Neural cell (in vitro differentiated cells): ENCODE measurements at regions not wholly inside any gene's neighbourhood (a gene's known extent, or its start where the extent isn't known, plus 50 kb on each side); places are given as distances from the start of the nearest gene placed in this dataset.

Source experiments
- H2AFZ ChIP-seq: fragments of 200-600, 300-800 bp; sonication (generic), shearing (Covaris generic); 2 replicates; pipeline ENCODE4 v1.6.0; 2014; ENCODE audit warnings: low read depth, mild to moderate bottlenecking, antibody characterized with exemption, low read length, moderate library complexity
- H3F3A ChIP-seq: fragments of 200-600 bp; shearing (Covaris generic); 2 replicates; pipeline ENCODE4 v1.6.1; 2016; ENCODE audit warnings: mild to moderate bottlenecking, moderate library complexity, mixed read lengths, antibody characterized with exemption, low read length; ENCODE audit not compliant: insufficient read depth, poor library complexity, severe bottlenecking
- H3K27ac ChIP-seq: fragments of 200-600, 300-800 bp; sonication (generic), shearing (Covaris generic); 2 replicates; pipeline ENCODE4 v1.5.1; 2014; ENCODE audit warnings: mild to moderate bottlenecking, low read length, moderate library complexity
- H3K27me3 ChIP-seq: fragments of 300-800, 200-600 bp; sonication (generic), shearing (Covaris generic); 2 replicates; pipeline ENCODE4 v1.6.0; 2014; ENCODE audit warnings: mild to moderate bottlenecking, low read depth, low read length, moderate library complexity; ENCODE audit not compliant: insufficient read depth
- H3K36me3 ChIP-seq: fragments of 300-800, 200-600 bp; sonication (generic), shearing (Covaris generic); 2 replicates; pipeline ENCODE4 v1.5.1; 2014; ENCODE audit warnings: mild to moderate bottlenecking, antibody characterized with exemption, low read length, moderate library complexity; ENCODE audit not compliant: insufficient read depth
- H3K4me2 ChIP-seq: fragments of 300-800, 200-600 bp; sonication (generic), shearing (Covaris generic); 2 replicates; pipeline ENCODE4 v1.6.0; 2014; ENCODE audit warnings: mild to moderate bottlenecking, low read length
- H3K4me3 ChIP-seq: fragments of 300-800, 200-600 bp; sonication (generic), shearing (Covaris generic); 2 replicates; pipeline ENCODE4 v1.5.1; 2014; ENCODE audit warnings: mild to moderate bottlenecking, low read length, moderate library complexity
- H3K79me2 ChIP-seq: fragments of 200-600 bp; shearing (Covaris generic); replicated peaks from 2 replicates; pipeline ENCODE4 v1.6.0; 2014; ENCODE audit warnings: mild to moderate bottlenecking, low read length, moderate library complexity; ENCODE audit not compliant: insufficient read depth
- H3K9ac ChIP-seq: fragments of 300-800, 200-600 bp; sonication (generic), shearing (Covaris generic); 2 replicates; pipeline ENCODE4 v1.6.1; 2016; ENCODE audit warnings: mild to moderate bottlenecking, low read length, mixed read lengths
- H3K9me2 ChIP-seq: fragments of 200-600 bp; shearing (Covaris generic); 2 replicates; pipeline ENCODE4 v1.6.1; 2016; ENCODE audit warnings: mild to moderate bottlenecking, low read length, mixed read lengths; ENCODE audit not compliant: insufficient read depth
- H3K9me3 ChIP-seq: fragments of 200-600, 300-800 bp; sonication (generic), shearing (Covaris generic); 2 replicates; pipeline ENCODE4 v1.6.1; 2016; ENCODE audit warnings: mild to moderate bottlenecking, mixed run types, low read length, moderate library complexity, mixed read lengths
- H4K20me1 ChIP-seq: fragments of 200-600 bp; shearing (Covaris generic); 2 replicates; pipeline ENCODE4 v1.6.1; 2016; ENCODE audit warnings: mild to moderate bottlenecking, mixed run types; ENCODE audit not compliant: insufficient read depth
- EP300 ChIP-seq: fragments of 450-650 bp; conservative IDR thresholded peaks from 2 replicates; pipeline ENCODE4 v1.6.1; 2014; ENCODE audit warnings: antibody characterized with exemption, mild to moderate bottlenecking, moderate library complexity; ENCODE audit not compliant: poor library complexity, severe bottlenecking
- EZH2 ChIP-seq: fragments of 200-600, 300-800 bp; shearing (Covaris generic), sonication (generic); IDR thresholded peaks from 2 replicates; pipeline ENCODE4 v1.6.1; 2014; ENCODE audit warnings: antibody characterized with exemption, low read length, borderline replicate concordance, mild to moderate bottlenecking; ENCODE audit not compliant: insufficient read depth, poor library complexity, severe bottlenecking
- MXI1 ChIP-seq: fragments of 450-650 bp; conservative IDR thresholded peaks from 2 replicates; pipeline ENCODE4 v1.6.1; 2014; ENCODE audit warnings: antibody characterized with exemption, mild to moderate bottlenecking; ENCODE audit not compliant: poor library complexity, severe bottlenecking
- POLR2AphosphoS5 ChIP-seq: IDR thresholded peaks from 2 replicates; pipeline ENCODE4 v1.6.1; 2012
- SMC3 ChIP-seq: fragments of 450-650 bp; conservative IDR thresholded peaks from 2 replicates; pipeline ENCODE4 v1.6.1; 2014; ENCODE audit warnings: antibody characterized with exemption, mild to moderate bottlenecking, moderate library complexity; ENCODE audit not compliant: poor library complexity
- TAF1 ChIP-seq: IDR thresholded peaks from 2 replicates; pipeline ENCODE4 v1.6.1; 2012; ENCODE audit warnings: low read depth
- TF ChIP-seq, protein P1 (sequence below): IDR thresholded peaks from 2 replicates; pipeline ENCODE4 v1.6.1; 2012; ENCODE audit warnings: borderline replicate concordance
- TF ChIP-seq, protein P2 (sequence below): fragments of 450-650 bp; IDR thresholded peaks from 2 replicates; pipeline ENCODE4 v1.5.1; 2014; ENCODE audit warnings: antibody characterized with exemption, mild to moderate bottlenecking, moderate library complexity; ENCODE audit not compliant: poor library complexity, severe bottlenecking

DNA sequence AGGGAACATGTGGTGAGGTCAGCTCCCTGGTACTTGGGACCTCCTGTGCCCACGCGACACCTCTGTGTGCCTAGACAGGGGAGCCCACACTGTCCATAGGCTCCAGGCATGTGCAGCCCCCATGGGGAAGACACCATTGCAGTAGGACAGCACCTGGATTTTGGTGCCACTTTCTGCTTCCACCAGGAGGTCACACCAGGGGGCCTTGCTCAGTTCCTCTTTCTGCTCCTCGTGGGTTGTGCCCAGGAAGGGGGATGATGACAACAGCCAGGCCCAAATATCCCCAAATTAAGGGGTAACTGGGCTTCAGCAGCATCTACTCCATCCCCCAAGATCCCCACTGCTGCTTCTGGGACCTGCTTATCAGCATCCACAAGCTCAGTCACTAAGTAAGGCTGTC is 358.2 kb upstream of the KAZN start:
- H3K4me2 ChIP-seq = no peak overlapping the region
- no peaks in the 10 kb centered on the region for H3K79me2 ChIP-seq
- no peak overlapping the region for H3K27ac ChIP-seq

DNA sequence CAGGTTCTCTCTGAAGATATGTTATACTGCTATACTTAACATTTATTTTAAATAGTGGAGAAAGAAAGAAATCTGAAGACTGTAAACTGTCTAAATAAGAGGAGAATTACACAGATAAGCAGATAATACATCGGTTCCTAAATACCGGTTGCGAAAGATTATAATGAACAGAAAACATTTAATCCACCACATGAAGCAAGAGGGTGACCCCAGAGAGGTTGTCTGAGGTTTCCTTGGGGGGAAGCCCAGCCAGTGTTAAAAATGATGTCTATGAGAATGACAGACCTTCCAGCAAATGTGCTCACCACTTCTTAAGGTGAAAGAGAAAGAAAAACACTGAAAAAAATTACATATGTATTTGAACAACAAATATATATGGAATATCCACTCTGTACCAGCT is 356.4 kb upstream of the KAZN start:
- H3K9me2 ChIP-seq = no peaks in the 10 kb centered on the region
- H3K4me3 ChIP-seq = no peak overlapping the region
- H3K9me3 ChIP-seq = no peaks in the 10 kb centered on the region

More for the DNA sequence above, 358.2 kb upstream of the KAZN start:
- TF ChIP-seq EZH2 = no peak
- no peak for TF ChIP-seq MXI1
- TF ChIP-seq POLR2AphosphoS5 = no peak
- TF ChIP-seq TAF1 = no peak
- TF ChIP-seq, protein P1, sequence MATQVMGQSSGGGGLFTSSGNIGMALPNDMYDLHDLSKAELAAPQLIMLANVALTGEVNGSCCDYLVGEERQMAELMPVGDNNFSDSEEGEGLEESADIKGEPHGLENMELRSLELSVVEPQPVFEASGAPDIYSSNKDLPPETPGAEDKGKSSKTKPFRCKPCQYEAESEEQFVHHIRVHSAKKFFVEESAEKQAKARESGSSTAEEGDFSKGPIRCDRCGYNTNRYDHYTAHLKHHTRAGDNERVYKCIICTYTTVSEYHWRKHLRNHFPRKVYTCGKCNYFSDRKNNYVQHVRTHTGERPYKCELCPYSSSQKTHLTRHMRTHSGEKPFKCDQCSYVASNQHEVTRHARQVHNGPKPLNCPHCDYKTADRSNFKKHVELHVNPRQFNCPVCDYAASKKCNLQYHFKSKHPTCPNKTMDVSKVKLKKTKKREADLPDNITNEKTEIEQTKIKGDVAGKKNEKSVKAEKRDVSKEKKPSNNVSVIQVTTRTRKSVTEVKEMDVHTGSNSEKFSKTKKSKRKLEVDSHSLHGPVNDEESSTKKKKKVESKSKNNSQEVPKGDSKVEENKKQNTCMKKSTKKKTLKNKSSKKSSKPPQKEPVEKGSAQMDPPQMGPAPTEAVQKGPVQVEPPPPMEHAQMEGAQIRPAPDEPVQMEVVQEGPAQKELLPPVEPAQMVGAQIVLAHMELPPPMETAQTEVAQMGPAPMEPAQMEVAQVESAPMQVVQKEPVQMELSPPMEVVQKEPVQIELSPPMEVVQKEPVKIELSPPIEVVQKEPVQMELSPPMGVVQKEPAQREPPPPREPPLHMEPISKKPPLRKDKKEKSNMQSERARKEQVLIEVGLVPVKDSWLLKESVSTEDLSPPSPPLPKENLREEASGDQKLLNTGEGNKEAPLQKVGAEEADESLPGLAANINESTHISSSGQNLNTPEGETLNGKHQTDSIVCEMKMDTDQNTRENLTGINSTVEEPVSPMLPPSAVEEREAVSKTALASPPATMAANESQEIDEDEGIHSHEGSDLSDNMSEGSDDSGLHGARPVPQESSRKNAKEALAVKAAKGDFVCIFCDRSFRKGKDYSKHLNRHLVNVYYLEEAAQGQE = no peak
- no peaks in the 10 kb centered on the region for H3K36me3 ChIP-seq
- H2AFZ ChIP-seq = no peak overlapping the region
- no peak overlapping the region for H3K9ac ChIP-seq
- no peaks in the 10 kb centered on the region for H3K9me2 ChIP-seq
- no peaks in the 10 kb centered on the region for H3K9me3 ChIP-seq
- H4K20me1 ChIP-seq = no peaks in the 10 kb centered on the region
- H3F3A ChIP-seq = no peaks in the 10 kb centered on the region
- no peaks in the 10 kb centered on the region for H3K27me3 ChIP-seq
- no peak overlapping the region for H3K4me3 ChIP-seq

DNA sequence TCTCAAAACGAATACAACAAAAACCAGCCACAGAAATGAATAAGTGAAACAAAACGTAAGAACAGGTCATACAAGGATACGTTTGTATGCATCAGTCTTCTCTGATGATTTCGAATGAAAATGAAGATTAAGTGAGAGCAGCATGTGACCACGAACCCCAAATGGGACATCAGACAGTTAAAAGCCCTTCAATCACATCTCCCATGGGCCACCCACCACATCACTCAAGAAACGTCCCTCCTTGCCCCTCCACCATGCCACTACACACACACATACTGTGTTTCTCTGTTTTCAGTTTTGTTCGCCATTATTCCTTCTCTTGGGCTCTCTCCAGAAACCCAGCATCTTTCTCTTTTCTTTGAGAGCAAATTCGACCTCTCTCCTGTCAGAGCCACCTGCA is 355.6 kb upstream of the KAZN start:
- Histone ChIP-seq H3K9me2 (no peaks in the 10 kb centered on the region), H4K20me1 (no peaks in the 10 kb centered on the region), H2AFZ (no peak overlapping the region), H3K9ac (no peak overlapping the region), H3K36me3 (no peaks in the 10 kb centered on the region), H3F3A (no peaks in the 10 kb centered on the region), H3K4me2 (no peak overlapping the region), H3K79me2 (no peaks in the 10 kb centered on the region), H3K27me3 (no peaks in the 10 kb centered on the region), H3K27ac (no peak overlapping the region), H3K4me3 (no peak overlapping the region), H3K9me3 (no peaks in the 10 kb centered on the region)
- TF ChIP-seq MXI1 (no peak), POLR2AphosphoS5 (no peak), SMC3 (no peak), EZH2 (no peak), EP300 (no peak), TAF1 (no peak)
- TF ChIP-seq, protein P1 = no peak
- TF ChIP-seq, protein P2, sequence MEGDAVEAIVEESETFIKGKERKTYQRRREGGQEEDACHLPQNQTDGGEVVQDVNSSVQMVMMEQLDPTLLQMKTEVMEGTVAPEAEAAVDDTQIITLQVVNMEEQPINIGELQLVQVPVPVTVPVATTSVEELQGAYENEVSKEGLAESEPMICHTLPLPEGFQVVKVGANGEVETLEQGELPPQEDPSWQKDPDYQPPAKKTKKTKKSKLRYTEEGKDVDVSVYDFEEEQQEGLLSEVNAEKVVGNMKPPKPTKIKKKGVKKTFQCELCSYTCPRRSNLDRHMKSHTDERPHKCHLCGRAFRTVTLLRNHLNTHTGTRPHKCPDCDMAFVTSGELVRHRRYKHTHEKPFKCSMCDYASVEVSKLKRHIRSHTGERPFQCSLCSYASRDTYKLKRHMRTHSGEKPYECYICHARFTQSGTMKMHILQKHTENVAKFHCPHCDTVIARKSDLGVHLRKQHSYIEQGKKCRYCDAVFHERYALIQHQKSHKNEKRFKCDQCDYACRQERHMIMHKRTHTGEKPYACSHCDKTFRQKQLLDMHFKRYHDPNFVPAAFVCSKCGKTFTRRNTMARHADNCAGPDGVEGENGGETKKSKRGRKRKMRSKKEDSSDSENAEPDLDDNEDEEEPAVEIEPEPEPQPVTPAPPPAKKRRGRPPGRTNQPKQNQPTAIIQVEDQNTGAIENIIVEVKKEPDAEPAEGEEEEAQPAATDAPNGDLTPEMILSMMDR = no peak

More for the DNA sequence above, 356.4 kb upstream of the KAZN start:
- no peak overlapping the region for H3K4me2 ChIP-seq
- H3K79me2 ChIP-seq = no peaks in the 10 kb centered on the region
- no peaks in the 10 kb centered on the region for H3K27me3 ChIP-seq
- H4K20me1 ChIP-seq = no peaks in the 10 kb centered on the region
- H3F3A ChIP-seq = no peaks in the 10 kb centered on the region
- no peaks in the 10 kb centered on the region for H3K36me3 ChIP-seq
- TF ChIP-seq MXI1 (no peak), TAF1 (no peak), EP300 (no peak)
- H3K9ac ChIP-seq = no peak overlapping the region
- no peak overlapping the region for H3K27ac ChIP-seq
- H2AFZ ChIP-seq = no peak overlapping the region
